SK-N-SH (cell line): ENCODE measurements at regions not wholly inside any gene's neighbourhood (a gene's known extent, or its start where the extent isn't known, plus 50 kb on each side); places are given as distances from the start of the nearest gene placed in this dataset.
"Not testable (repeated sequence)": the region's sequence is repeated elsewhere in the genome, so short reads cannot be mapped to it uniquely, and the experiment has no call there.

Experiments used
- CTCF ChIA-PET: fragments of 300-600, 350-600 bp; formaldehyde crosslinking; extraction: SDS; loops from one replicate; lab custom pipeline; 2021; lab: Yijun Ruan, JAX
- POLR2A ChIA-PET: fragments of 350-600 bp; sonication (Branson Sonifier 250); formaldehyde crosslinking; extraction: SDS; loops from one replicate; lab custom pipeline; 2020; ENCODE audit warnings: antibody characterized with exemption, inconsistent platforms; lab: Yijun Ruan, JAX
- DNase-seq: peaks from one replicate; pipeline ENCODE4 v3.0.0; 2012
- H2AFZ ChIP-seq: fragments of 200-600 bp; sonication (generic); 2 replicates; pipeline ENCODE4 v1.8.1; 2016; ENCODE audit warnings: antibody characterized with exemption, mild to moderate bottlenecking, low read depth
- H3F3A ChIP-seq: fragments of 200-600 bp; sonication (generic); replicated peaks from 2 replicates; pipeline ENCODE3; 2016; ENCODE audit warnings: antibody characterized with exemption, mild to moderate bottlenecking; ENCODE audit not compliant: insufficient read depth
- H3K27ac ChIP-seq, 2 experiments: fragments of 200-500 bp in 1 of 2; fragments of 200-600 bp in 1 of 2; sonication (Bioruptor generic) in 1 of 2; sonication (generic), shearing (Covaris generic) in 1 of 2; 2 replicates each; pipeline versions ENCODE4 v1.5.1 to v1.6.1; 2014 to 2016; ENCODE audit warnings: low read depth in 2 of 2, inconsistent platforms in 1 of 2, low read length in 1 of 2, mild to moderate bottlenecking in 1 of 2, mixed read lengths in 1 of 2
- H3K27me3 ChIP-seq: fragments of 200-600 bp; sonication (generic), shearing (Covaris generic); 2 replicates; pipeline ENCODE4 v1.6.1; 2016; ENCODE audit warnings: mixed run types; ENCODE audit not compliant: insufficient read depth
- H3K36me3 ChIP-seq, 2 experiments: fragments of 200-500 bp in 1 of 2; fragments of 200-600 bp in 1 of 2; sonication (Bioruptor generic) in 1 of 2; sonication (generic) in 1 of 2; replicated peaks in 1 of 2; 2 replicates each; pipeline versions ENCODE3 to v1.5.1; 2014 to 2016; ENCODE audit warnings: low read length in 1 of 2, mild to moderate bottlenecking in 1 of 2; ENCODE audit not compliant: insufficient read depth in 2 of 2, control insufficient read depth in 1 of 2
- H3K4me1 ChIP-seq, 2 experiments: fragments of 200-500 bp in 1 of 2; fragments of 200-600 bp in 1 of 2; sonication (Bioruptor generic) in 1 of 2; sonication (generic), shearing (Covaris generic) in 1 of 2; 2 replicates each; pipeline versions ENCODE4 v1.5.1 to v1.6.1; 2014 to 2016; ENCODE audit warnings: low read depth in 1 of 2, low read length in 1 of 2, mixed run types in 1 of 2; ENCODE audit not compliant: insufficient read depth in 2 of 2, control insufficient read depth in 1 of 2
- H3K4me2 ChIP-seq: fragments of 200-600 bp; sonication (generic), shearing (Covaris generic); 2 replicates; pipeline ENCODE4 v1.6.1; 2017; ENCODE audit warnings: mixed run types
- H3K4me3 ChIP-seq, 2 experiments: fragments of 200-500 bp in 1 of 2; fragments of 200-600 bp in 1 of 2; sonication (Bioruptor generic) in 1 of 2; sonication (generic), shearing (Covaris generic) in 1 of 2; 2 replicates each; pipeline versions ENCODE4 v1.5.1 to v1.8.1; 2014 to 2016; ENCODE audit warnings: low read depth in 2 of 2, inconsistent platforms in 1 of 2, low read length in 1 of 2, mild to moderate bottlenecking in 1 of 2, mixed read lengths in 1 of 2, moderate library complexity in 1 of 2
- H3K79me2 ChIP-seq: fragments of 200-600 bp; sonication (generic); 2 replicates; pipeline ENCODE4 v1.8.1; 2017; ENCODE audit warnings: mild to moderate bottlenecking; ENCODE audit not compliant: insufficient read depth
- H3K9ac ChIP-seq: fragments of 200-600 bp; sonication (generic); 2 replicates; pipeline ENCODE4 v1.6.1; 2017; ENCODE audit warnings: mixed run types
- H3K9me2 ChIP-seq: fragments of 200-600 bp; sonication (generic); 2 replicates; pipeline ENCODE4 v1.6.1; 2017; ENCODE audit warnings: mixed run types
- H3K9me3 ChIP-seq: fragments of 200-600 bp; sonication (generic); 2 replicates; pipeline ENCODE4 v1.6.1; 2017; ENCODE audit warnings: mixed run types, mild to moderate bottlenecking, moderate library complexity
- H4K20me1 ChIP-seq: fragments of 200-600 bp; sonication (generic); 2 replicates; pipeline ENCODE4 v1.6.1; 2017; ENCODE audit warnings: mild to moderate bottlenecking, mixed run types; ENCODE audit not compliant: insufficient read depth
- ELF1 ChIP-seq: IDR thresholded peaks from 2 replicates; pipeline ENCODE4 v1.4.0; 2012
- EZH2phosphoT487 ChIP-seq: fragments of 200-600 bp; sonication (generic); IDR thresholded peaks from 2 replicates; pipeline ENCODE4 v1.6.1; 2017; ENCODE audit warnings: low read depth, mixed run types, mild to moderate bottlenecking, antibody characterized with exemption, moderate library complexity, borderline replicate concordance
- FOXJ3 ChIP-seq: sonication (generic); formaldehyde crosslinking; IDR thresholded peaks from 2 replicates; pipeline ENCODE4 v1.5.1; 2020; ENCODE audit warnings: mild to moderate bottlenecking, missing genetic modification reagents
- IRF3 ChIP-seq: fragments of 150-350 bp; IDR thresholded peaks from 2 replicates; pipeline ENCODE4 v1.6.1; 2016; ENCODE audit warnings: mild to moderate bottlenecking, low read depth, low read length
- NFIC ChIP-seq: IDR thresholded peaks from 2 replicates; pipeline ENCODE4 v1.4.0; 2012; ENCODE audit warnings: borderline replicate concordance
- SMC3 ChIP-seq: IDR thresholded peaks from 2 replicates; pipeline ENCODE4 v1.6.1; 2012; ENCODE audit warnings: low read depth, low read length, improper control_type of control experiment
- TCF12 ChIP-seq: IDR thresholded peaks from 2 replicates; pipeline ENCODE4 v1.4.0; 2012
- WGBS: methylation state at CpG from one replicate; pipeline ENCODE4 v1.1.6; 2017; ENCODE audit warnings: low lambda C conversion rate; 5-methylcytosine and 5-hydroxymethylcytosine counted together

GRCh38 chrX:131473809-131474208 lies 70.1 kb upstream of the OR13H1 start:
- H3K9ac ChIP-seq, DNase-seq, H3K27me3 ChIP-seq, H3F3A ChIP-seq, H3K27ac ChIP-seq, H3K36me3 ChIP-seq, H4K20me1 ChIP-seq, H3K9me3 ChIP-seq, H3K9me2 ChIP-seq, CTCF ChIA-PET, POLR2A ChIA-PET, H3K79me2 ChIP-seq, H2AFZ ChIP-seq, H3K4me1 ChIP-seq, H3K4me2 ChIP-seq, H3K4me3 ChIP-seq: not testable (repeated sequence)
- 33% methylated on average over 1 of the region's 1 CpG for WGBS

GRCh38 chrX:131477498-131477897 lies 66.4 kb upstream of the OR13H1 start:
- Histone ChIP-seq H2AFZ (no peak overlapping the region), H3K9me3 (no peaks in the 10 kb centered on the region), H3F3A (no peaks in the 10 kb centered on the region), H3K9ac (no peak overlapping the region), H3K4me3 (no peak overlapping the region), H3K4me2 (no peak overlapping the region), H3K27ac (no peak overlapping the region), H4K20me1 (no peaks in the 10 kb centered on the region), H3K9me2 (no peaks in the 10 kb centered on the region), H3K27me3 (no peaks in the 10 kb centered on the region), H3K79me2 (no peaks in the 10 kb centered on the region), H3K4me1 (no peaks in the 10 kb centered on the region), H3K36me3 (no peaks in the 10 kb centered on the region)
- TF ChIP-seq EZH2phosphoT487 (no peak), FOXJ3 (no peak), ELF1 (no peak), IRF3 (no peak), SMC3 (no peak), TCF12 (no peak), NFIC (no peak)
- DNase-seq: no peak
- ChIA-PET CTCF (no interaction called here), POLR2A (no interaction called here)
- WGBS: 25% methylated on average over 1 of the region's 1 CpG
